Right lobe of liver (tissue), 4 donors: ENCODE measurements at regions not wholly inside any gene's neighbourhood (a gene's known extent, or its start where the extent isn't known, plus 50 kb on each side); places are given as distances from the start of the nearest gene placed in this dataset.

Source experiments
- POLR2A ChIP-seq: fragments of 450-650 bp; IDR thresholded peaks from one replicate; pipeline ENCODE4 v1.6.1; 2017; ENCODE audit warnings: antibody characterized with exemption, mild to moderate bottlenecking
- TF ChIP-seq, protein P1 (sequence below), 4 donors: fragments of 200-600 bp in 3 of 4; fragments of 450-650 bp in 1 of 4; IDR thresholded peaks; one replicate each; pipeline versions ENCODE4 v1.5.1 to v1.8.0; 2016 to 2022; ENCODE audit warnings: antibody characterized with exemption in 4 of 4, mild to moderate bottlenecking in 2 of 4
- donor health status: DM: no; HTN: no; CAD: no.
- donor health status: DM: no; HTN: no; CAD: no.
- donor health status: DM: no; HTN: yes; CAD: no.

DNA sequence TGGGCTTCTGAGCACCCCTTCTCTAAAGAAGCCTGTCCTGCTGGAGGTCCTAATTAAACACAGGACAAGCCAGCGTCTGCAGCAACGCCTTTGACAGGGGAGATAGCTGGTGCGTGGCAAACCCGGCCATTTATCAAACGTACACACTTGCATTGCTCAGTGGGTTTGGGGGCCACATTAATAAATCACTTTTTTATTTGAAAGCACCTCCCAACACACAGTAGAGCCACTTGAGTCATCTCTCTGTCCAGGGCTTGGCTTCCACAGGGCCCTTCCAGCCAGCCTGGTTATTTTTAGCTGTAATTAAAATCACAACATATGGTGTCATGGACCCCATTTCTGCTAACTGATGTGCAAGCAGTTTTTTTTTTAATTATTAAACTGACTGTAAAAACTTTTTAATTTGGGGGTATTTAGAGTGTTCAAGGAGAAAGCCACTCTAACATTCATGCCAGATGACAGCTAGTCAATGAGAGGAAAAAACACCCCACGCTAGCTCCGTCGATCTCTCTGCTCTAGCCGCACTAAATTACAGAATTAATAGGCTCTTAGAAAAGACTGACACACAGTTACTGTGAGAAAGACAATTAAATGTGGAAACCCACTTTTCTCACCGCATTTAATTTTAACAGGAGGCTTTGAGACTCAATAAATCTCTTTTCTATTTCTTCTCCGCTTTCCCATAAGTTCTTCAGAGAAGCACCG, 201.0 kb upstream of the WSCD1 start:
- TF ChIP-seq, protein P1, sequence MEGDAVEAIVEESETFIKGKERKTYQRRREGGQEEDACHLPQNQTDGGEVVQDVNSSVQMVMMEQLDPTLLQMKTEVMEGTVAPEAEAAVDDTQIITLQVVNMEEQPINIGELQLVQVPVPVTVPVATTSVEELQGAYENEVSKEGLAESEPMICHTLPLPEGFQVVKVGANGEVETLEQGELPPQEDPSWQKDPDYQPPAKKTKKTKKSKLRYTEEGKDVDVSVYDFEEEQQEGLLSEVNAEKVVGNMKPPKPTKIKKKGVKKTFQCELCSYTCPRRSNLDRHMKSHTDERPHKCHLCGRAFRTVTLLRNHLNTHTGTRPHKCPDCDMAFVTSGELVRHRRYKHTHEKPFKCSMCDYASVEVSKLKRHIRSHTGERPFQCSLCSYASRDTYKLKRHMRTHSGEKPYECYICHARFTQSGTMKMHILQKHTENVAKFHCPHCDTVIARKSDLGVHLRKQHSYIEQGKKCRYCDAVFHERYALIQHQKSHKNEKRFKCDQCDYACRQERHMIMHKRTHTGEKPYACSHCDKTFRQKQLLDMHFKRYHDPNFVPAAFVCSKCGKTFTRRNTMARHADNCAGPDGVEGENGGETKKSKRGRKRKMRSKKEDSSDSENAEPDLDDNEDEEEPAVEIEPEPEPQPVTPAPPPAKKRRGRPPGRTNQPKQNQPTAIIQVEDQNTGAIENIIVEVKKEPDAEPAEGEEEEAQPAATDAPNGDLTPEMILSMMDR (IDR thresholded peaks at IDR 0.05): no peak
- TF ChIP-seq POLR2A: no peak
